Prostate gland (tissue), 2 donors: ENCODE measurements at regions not wholly inside any gene's neighbourhood (a gene's known extent, or its start where the extent isn't known, plus 50 kb on each side); places are given as distances from the start of the nearest gene placed in this dataset.
"Not testable (repeated sequence)": the region's sequence is repeated elsewhere in the genome, so short reads cannot be mapped to it uniquely, and the experiment has no call there.

Source experiments
- POLR2A ChIP-seq: fragments of 450-650 bp; IDR thresholded peaks from one replicate; pipeline ENCODE4 v1.6.1; 2016; ENCODE audit warnings: antibody characterized with exemption, mild to moderate bottlenecking
- TF ChIP-seq, protein P1 (sequence below), 4 experiments: fragments of 200-600 bp in 2 of 4; fragments of 450-650 bp in 2 of 4; sonication (generic) in 2 of 4; IDR thresholded peaks; 1 replicate in 3 of 4; 2 replicates in 1 of 4; pipeline ENCODE4 v1.5.1; 2016 to 2019; ENCODE audit warnings: antibody characterized with exemption in 4 of 4, mild to moderate bottlenecking in 2 of 4, moderate library complexity in 2 of 4

GRCh38 chr6:126892869-126893268, 225.6 kb upstream of the RSPO3 start:
- TF ChIP-seq POLR2A: not testable (repeated sequence)
- TF ChIP-seq, protein P1, sequence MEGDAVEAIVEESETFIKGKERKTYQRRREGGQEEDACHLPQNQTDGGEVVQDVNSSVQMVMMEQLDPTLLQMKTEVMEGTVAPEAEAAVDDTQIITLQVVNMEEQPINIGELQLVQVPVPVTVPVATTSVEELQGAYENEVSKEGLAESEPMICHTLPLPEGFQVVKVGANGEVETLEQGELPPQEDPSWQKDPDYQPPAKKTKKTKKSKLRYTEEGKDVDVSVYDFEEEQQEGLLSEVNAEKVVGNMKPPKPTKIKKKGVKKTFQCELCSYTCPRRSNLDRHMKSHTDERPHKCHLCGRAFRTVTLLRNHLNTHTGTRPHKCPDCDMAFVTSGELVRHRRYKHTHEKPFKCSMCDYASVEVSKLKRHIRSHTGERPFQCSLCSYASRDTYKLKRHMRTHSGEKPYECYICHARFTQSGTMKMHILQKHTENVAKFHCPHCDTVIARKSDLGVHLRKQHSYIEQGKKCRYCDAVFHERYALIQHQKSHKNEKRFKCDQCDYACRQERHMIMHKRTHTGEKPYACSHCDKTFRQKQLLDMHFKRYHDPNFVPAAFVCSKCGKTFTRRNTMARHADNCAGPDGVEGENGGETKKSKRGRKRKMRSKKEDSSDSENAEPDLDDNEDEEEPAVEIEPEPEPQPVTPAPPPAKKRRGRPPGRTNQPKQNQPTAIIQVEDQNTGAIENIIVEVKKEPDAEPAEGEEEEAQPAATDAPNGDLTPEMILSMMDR (IDR thresholded peaks at IDR 0.05): not testable (repeated sequence)
